Liver (tissue), 8 donors: ENCODE measurements at regions not wholly inside any gene's neighbourhood (a gene's known extent, or its start where the extent isn't known, plus 50 kb on each side); places are given as distances from the start of the nearest gene placed in this dataset.

Source experiments
- DNase-seq: peaks from one replicate; pipeline ENCODE4 v3.0.0-alpha.2; 2017; ENCODE audit warnings: low spot score
- H3K27ac ChIP-seq, 2 donors: one replicate each; pipeline ENCODE4 v1.7.0; 2013; ENCODE audit warnings: inconsistent platforms in 2 of 2, low read length in 2 of 2, control low read depth in 1 of 2, low read depth in 1 of 2, mild to moderate bottlenecking in 1 of 2
- H3K27me3 ChIP-seq, 4 donors: one replicate each; pipeline versions ENCODE4 v1.6.1 to v1.7.0; 2013; ENCODE audit warnings: low read length in 3 of 4, inconsistent platforms in 1 of 4, mild to moderate bottlenecking in 1 of 4, moderate library complexity in 1 of 4; ENCODE audit not compliant: control insufficient read depth in 4 of 4, insufficient read depth in 4 of 4
- H3K36me3 ChIP-seq, 4 donors: one replicate each; pipeline versions ENCODE4 v1.6.1 to v1.7.0; 2013; ENCODE audit warnings: low read length in 3 of 4, mild to moderate bottlenecking in 3 of 4, low read depth in 1 of 4, moderate library complexity in 1 of 4; ENCODE audit not compliant: control insufficient read depth in 4 of 4, insufficient read depth in 3 of 4
- H3K4me1 ChIP-seq, 4 donors: one replicate each; pipeline versions ENCODE4 v1.6.1 to v1.7.0; 2013; ENCODE audit warnings: low read length in 3 of 4, mild to moderate bottlenecking in 3 of 4, moderate library complexity in 1 of 4; ENCODE audit not compliant: control insufficient read depth in 4 of 4, insufficient read depth in 4 of 4
- H3K4me3 ChIP-seq, 3 donors: one replicate each; pipeline versions ENCODE4 v1.6.1 to v1.7.0; 2013; ENCODE audit warnings: low read length in 3 of 3, control low read depth in 1 of 3, low read depth in 1 of 3, mild to moderate bottlenecking in 1 of 3
- H3K9ac ChIP-seq, 2 donors: one replicate each; pipeline ENCODE4 v1.7.0; 2013; ENCODE audit warnings: low read length in 2 of 2, mild to moderate bottlenecking in 2 of 2, moderate library complexity in 2 of 2, control low read depth in 1 of 2, low read depth in 1 of 2
- H3K9me3 ChIP-seq, 4 donors: one replicate each; pipeline versions ENCODE4 v1.6.1 to v1.7.0; 2013; ENCODE audit warnings: low read length in 3 of 4; ENCODE audit not compliant: control insufficient read depth in 4 of 4
- ATF3 ChIP-seq: IDR thresholded peaks from 2 replicates; pipeline ENCODE4 v1.6.1; 2016; ENCODE audit warnings: antibody characterized with exemption
- CTCF ChIP-seq: fragments of 150-350 bp; IDR thresholded peaks from 2 replicates; pipeline ENCODE4 v1.5.1; 2017; ENCODE audit warnings: improper control_type of control experiment, low read depth, low read length; ENCODE audit not compliant: missing input control
- EGR1 ChIP-seq, 2 donors: IDR thresholded peaks; 2 replicates each; pipeline ENCODE4 v1.6.1; 2016 to 2018; ENCODE audit warnings: antibody characterized with exemption in 2 of 2, low read depth in 2 of 2
- FOXA1 ChIP-seq: IDR thresholded peaks from 2 replicates; pipeline ENCODE4 v1.6.1; 2016; ENCODE audit warnings: antibody characterized with exemption
- FOXA2 ChIP-seq: IDR thresholded peaks from 2 replicates; pipeline ENCODE4 v1.6.1; 2016; ENCODE audit warnings: antibody characterized with exemption
- GABPA ChIP-seq, 2 donors: IDR thresholded peaks in 1 of 2; conservative IDR thresholded peaks in 1 of 2; 2 replicates each; pipeline ENCODE4 v1.6.1; 2016; ENCODE audit warnings: antibody characterized with exemption in 2 of 2, mild to moderate bottlenecking in 1 of 2, moderate library complexity in 1 of 2
- HNF4A ChIP-seq, 2 donors: conservative IDR thresholded peaks; 2 replicates each; pipeline ENCODE4 v1.6.1; 2016; ENCODE audit warnings: antibody characterized with exemption in 2 of 2, mild to moderate bottlenecking in 2 of 2
- HNF4G ChIP-seq: IDR thresholded peaks from 2 replicates; pipeline ENCODE4 v1.6.1; 2016; ENCODE audit warnings: antibody characterized with exemption
- JUND ChIP-seq, 2 donors: IDR thresholded peaks; 2 replicates each; pipeline ENCODE4 v1.6.1; 2016; ENCODE audit warnings: antibody characterized with exemption in 2 of 2
- MAX ChIP-seq: IDR thresholded peaks from 2 replicates; pipeline ENCODE4 v1.6.1; 2016; ENCODE audit warnings: antibody characterized with exemption
- NR2F2 ChIP-seq: IDR thresholded peaks from 2 replicates; pipeline ENCODE4 v1.6.1; 2016; ENCODE audit warnings: antibody characterized with exemption
- RAD21 ChIP-seq, 2 donors: IDR thresholded peaks; 2 replicates each; pipeline ENCODE4 v1.6.1; 2016; ENCODE audit warnings: antibody characterized with exemption in 2 of 2, mild to moderate bottlenecking in 2 of 2
- REST ChIP-seq: IDR thresholded peaks from 2 replicates; pipeline ENCODE4 v1.6.1; 2016; ENCODE audit warnings: antibody characterized with exemption, mild to moderate bottlenecking
- RXRA ChIP-seq, 2 donors: IDR thresholded peaks; 2 replicates each; pipeline ENCODE4 v1.6.1; 2017 to 2018; ENCODE audit warnings: antibody characterized with exemption in 2 of 2, mild to moderate bottlenecking in 1 of 2
- SP1 ChIP-seq: IDR thresholded peaks from 2 replicates; pipeline ENCODE4 v1.6.1; 2018; ENCODE audit warnings: antibody characterized with exemption, mild to moderate bottlenecking
- TAF1 ChIP-seq: conservative IDR thresholded peaks from 2 replicates; pipeline ENCODE4 v1.6.1; 2016; ENCODE audit warnings: antibody characterized with exemption, mild to moderate bottlenecking
- YY1 ChIP-seq: IDR thresholded peaks from 2 replicates; pipeline ENCODE4 v1.6.1; 2016; ENCODE audit warnings: antibody characterized with exemption, mild to moderate bottlenecking
- ZBTB33 ChIP-seq: IDR thresholded peaks from 2 replicates; pipeline ENCODE4 v1.6.1; 2016; ENCODE audit warnings: antibody characterized with exemption
- WGBS: extraction: QIAGEN DNeasy Blood & Tissue Kit; methylation state at CpG from one replicate; pipeline ENCODE4 v1.1.7; 2013; 5-methylcytosine and 5-hydroxymethylcytosine counted together
- donor health status: healthy.
- donor health status: healthy.
- donor health status: healthy.
- donor health status: healthy.
- donor health status: healthy.

GRCh38 chr3:3259181-3259580 lies 79.7 kb upstream of the CRBN start (continued):
- no peak for TF ChIP-seq FOXA1
- no peak for TF ChIP-seq FOXA2
- no peak for TF ChIP-seq HNF4A (conservative IDR thresholded peaks at IDR 0.05)
- no peak for TF ChIP-seq SP1
- no peak for TF ChIP-seq ATF3
- no peak for TF ChIP-seq NR2F2
- TF ChIP-seq JUND (IDR thresholded peaks at IDR 0.05), result no peak
- no peak for TF ChIP-seq YY1

- no peaks in the 10 kb centered on the region for H3K9me3 ChIP-seq
- no peaks in the 10 kb centered on the region for H3K4me1 ChIP-seq
- no peak overlapping the region for H3K27ac ChIP-seq
- no peaks in the 10 kb centered on the region for H3K36me3 ChIP-seq
- DNase-seq, result no peak
- H3K27me3 ChIP-seq, result peaks cover 0 to 3% (median 0%) of the 10 kb centered on the region in 4 donors
- TF ChIP-seq CTCF (no peak), HNF4G (no peak), TAF1 (no peak), REST (no peak), ZBTB33 (no peak), HNF4A (conservative IDR thresholded peaks at IDR 0.05) (no peak), ATF3 (no peak), NR2F2 (no peak), RAD21 (IDR thresholded peaks at IDR 0.05) (no peak), JUND (IDR thresholded peaks at IDR 0.05) (no peak), FOXA1 (no peak), FOXA2 (no peak), SP1 (no peak), RXRA (IDR thresholded peaks at IDR 0.05) (no peak), YY1 (no peak), MAX (no peak), EGR1 (IDR thresholded peaks at IDR 0.05; ENCODE audit: low read depth in 2 of 2) (no peak), GABPA (IDR thresholded peaks at IDR 0.05 in 1 of 2, conservative IDR thresholded peaks at IDR 0.05 in 1 of 2) (no peak)
- WGBS, result 86% methylated on average over 3 of the region's 3 CpGs
- H3K4me3 ChIP-seq, result no peak overlapping the region
- no peak overlapping the region for H3K9ac ChIP-seq
Observed at GRCh38 chr3:3258281-3258680, 78.8 kb upstream of the CRBN start.
